GM18951 (cell line): ENCODE measurements at regions not wholly inside any gene's neighbourhood (a gene's known extent, or its start where the extent isn't known, plus 50 kb on each side); places are given as distances from the start of the nearest gene placed in this dataset.
"Not testable (repeated sequence)": the region's sequence is repeated elsewhere in the genome, so short reads cannot be mapped to it uniquely, and the experiment has no call there.

Source experiments
- POLR2A ChIP-seq: IDR thresholded peaks from 4 replicates; pipeline ENCODE4 v1.6.1; 2011; ENCODE audit warnings: mild to moderate bottlenecking; ENCODE audit not compliant: insufficient read length, insufficient read depth; ENCODE audit errors: extremely low read depth
- in situ Hi-C: fragments of 300-500 bp; cut with MboI; formaldehyde crosslinking; loops from one replicate; pipeline ENCODE4 v1.12.0; 2022; ENCODE audit warnings: low sequenced_read_pairs, mixed read lengths, inconsistent platforms; ENCODE audit not compliant: unreplicated experiment

- in situ Hi-C loops, result no loop called here
- TF ChIP-seq POLR2A, result no peak
Observed at GRCh38 chr10:111634191-111634590, 549.4 kb downstream of the GPAM start.

GRCh38 chr10:111646021-111646420 lies 537.5 kb downstream of the GPAM start:
- in situ Hi-C loops, result no loop called here
- TF ChIP-seq POLR2A, result no peak

DNA sequence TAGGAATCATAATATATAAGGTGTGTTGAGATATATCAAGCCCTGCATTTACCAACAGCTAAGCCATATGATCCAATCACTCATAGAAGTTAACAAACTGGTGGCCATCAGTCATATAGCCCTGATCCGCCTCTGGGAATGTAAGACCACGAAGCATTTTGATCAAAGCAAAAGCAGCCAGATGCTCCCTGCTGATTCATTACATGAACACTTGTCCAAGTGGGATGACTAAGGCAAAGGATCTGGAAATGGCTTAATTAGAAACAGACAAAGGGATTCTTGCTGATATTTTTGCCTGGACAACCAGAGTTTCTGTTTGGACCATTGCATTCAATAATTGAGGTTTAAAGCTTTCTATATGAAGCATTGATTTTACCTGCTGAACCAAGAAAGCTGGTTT lies 535.5 kb downstream of the GPAM start:
- TF ChIP-seq POLR2A, result no peak
- in situ Hi-C loops, result no loop called here

GRCh38 chr10:111649080-111649479 lies 534.5 kb downstream of the GPAM start:
- in situ Hi-C loops, result not testable (repeated sequence)

GRCh38 chr10:111650088-111650487 lies 533.5 kb downstream of the GPAM start:
- in situ Hi-C loops, result no loop called here
- no peak for TF ChIP-seq POLR2A

GRCh38 chr10:111656066-111656465 lies 527.5 kb downstream of the GPAM start:
- in situ Hi-C loops, result no loop called here
- TF ChIP-seq POLR2A, result no peak

DNA sequence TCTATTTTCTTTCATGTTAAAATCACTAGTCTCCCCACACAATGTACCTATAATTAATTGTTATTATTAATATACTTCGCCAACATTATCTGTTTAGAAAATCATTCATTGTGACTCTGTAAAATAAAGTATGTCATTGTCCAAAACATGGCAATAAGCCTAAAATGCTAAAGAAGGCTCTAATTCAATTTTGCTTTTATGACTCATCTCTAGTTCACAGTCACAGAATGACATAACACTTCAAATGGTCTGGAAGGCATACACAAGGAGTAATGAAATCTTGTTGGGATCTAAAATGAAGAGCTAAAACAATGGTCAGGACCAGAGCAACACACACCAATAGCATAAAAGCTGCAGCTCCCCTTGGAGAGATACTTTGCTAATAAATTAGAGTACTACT lies 505.8 kb downstream of the GPAM start:
- in situ Hi-C loops, result no loop called here
- no peak for TF ChIP-seq POLR2A

GRCh38 chr10:111686796-111687195 lies 496.8 kb downstream of the GPAM start:
- no peak for TF ChIP-seq POLR2A
- in situ Hi-C loops, result no loop called here

GRCh38 chr10:111698711-111699110 lies 484.9 kb downstream of the GPAM start:
- in situ Hi-C loops, result no loop called here

GRCh38 chr10:111703986-111704385 lies 479.6 kb downstream of the GPAM start:
- no peak for TF ChIP-seq POLR2A
- in situ Hi-C loops, result no loop called here

More at GRCh38 chr10:111698711-111699110, 484.9 kb downstream of the GPAM start:
- no peak for TF ChIP-seq POLR2A

GRCh38 chr10:111705021-111705420 lies 478.5 kb downstream of the GPAM start:
- in situ Hi-C loops, result no loop called here
- TF ChIP-seq POLR2A, result no peak

- in situ Hi-C loops, result no loop called here
- TF ChIP-seq POLR2A, result no peak
Observed at GRCh38 chr10:111706331-111706730, 477.2 kb downstream of the GPAM start.

GRCh38 chr10:111707076-111707475 lies 476.5 kb downstream of the GPAM start:
- in situ Hi-C loops, result no loop called here
- no peak for TF ChIP-seq POLR2A

DNA sequence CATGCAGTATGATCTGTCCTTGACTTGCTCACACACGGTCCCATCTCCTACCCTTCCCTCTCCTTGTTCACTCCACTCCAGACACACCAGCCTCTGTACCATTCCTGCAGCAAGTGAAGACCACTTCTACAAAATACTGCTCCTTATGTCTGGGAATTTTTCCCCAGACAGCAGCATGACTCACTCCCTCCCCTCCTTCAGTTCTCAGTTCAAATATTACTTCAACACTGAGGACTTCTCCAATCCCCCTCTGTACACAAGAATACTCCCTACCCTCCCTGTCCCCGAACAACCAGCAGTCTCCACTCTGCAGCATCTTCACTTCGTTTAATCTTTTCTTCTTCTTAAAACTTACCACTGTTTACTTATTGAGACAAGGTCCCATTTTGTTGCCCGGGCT lies 474.0 kb downstream of the GPAM start:
- in situ Hi-C loops, result no loop called here
- TF ChIP-seq POLR2A, result no peak

DNA sequence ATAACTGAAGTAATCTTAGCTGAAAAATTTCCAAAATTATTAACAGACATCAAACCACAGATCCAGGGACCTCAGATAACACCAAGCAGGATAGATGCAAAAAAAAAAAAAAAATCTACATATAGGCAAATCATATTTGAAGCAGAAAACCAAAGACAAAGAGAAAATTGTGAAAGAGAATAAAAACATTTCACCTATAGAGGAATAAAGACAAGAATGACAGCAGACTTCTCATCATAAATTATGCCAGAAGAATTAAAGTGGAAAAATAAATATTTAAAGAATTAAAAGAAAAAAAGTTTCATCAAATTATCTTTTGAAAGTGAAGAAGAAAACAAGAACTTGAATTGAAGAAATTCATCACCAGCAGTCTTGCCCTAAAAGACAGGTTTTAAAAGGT lies 467.5 kb downstream of the GPAM start:
- no peak for TF ChIP-seq POLR2A
- in situ Hi-C loops, result no loop called here
